GM19240 (cell line): ENCODE measurements at regions not wholly inside any gene's neighbourhood (a gene's known extent, or its start where the extent isn't known, plus 50 kb on each side); places are given as distances from the start of the nearest gene placed in this dataset.
"Not testable (repeated sequence)": the region's sequence is repeated elsewhere in the genome, so short reads cannot be mapped to it uniquely, and the experiment has no call there.

Source experiments
- DNase-seq: peaks from one replicate; pipeline ENCODE4 v3.0.0; 2011; ENCODE audit warnings: low spot score; ENCODE audit not compliant: insufficient read length

GRCh38 chr14:87252103-87252502, 740.9 kb downstream of the GALC start:
- DNase-seq = no peak

- DNase-seq = no peak
Measured at GRCh38 chr14:87251011-87251410, 742.0 kb downstream of the GALC start.

GRCh38 chr14:87241018-87241768, 751.8 kb downstream of the GALC start:
- DNase-seq = no peak

- not testable (repeated sequence) for DNase-seq
Measured at GRCh38 chr14:87240319-87240718, 752.7 kb downstream of the GALC start.

GRCh38 chr14:87233806-87234384, 759.1 kb downstream of the GALC start:
- DNase-seq = no peak

- no peak for DNase-seq
Measured at GRCh38 chr14:87233266-87233665, 759.7 kb downstream of the GALC start.

DNA sequence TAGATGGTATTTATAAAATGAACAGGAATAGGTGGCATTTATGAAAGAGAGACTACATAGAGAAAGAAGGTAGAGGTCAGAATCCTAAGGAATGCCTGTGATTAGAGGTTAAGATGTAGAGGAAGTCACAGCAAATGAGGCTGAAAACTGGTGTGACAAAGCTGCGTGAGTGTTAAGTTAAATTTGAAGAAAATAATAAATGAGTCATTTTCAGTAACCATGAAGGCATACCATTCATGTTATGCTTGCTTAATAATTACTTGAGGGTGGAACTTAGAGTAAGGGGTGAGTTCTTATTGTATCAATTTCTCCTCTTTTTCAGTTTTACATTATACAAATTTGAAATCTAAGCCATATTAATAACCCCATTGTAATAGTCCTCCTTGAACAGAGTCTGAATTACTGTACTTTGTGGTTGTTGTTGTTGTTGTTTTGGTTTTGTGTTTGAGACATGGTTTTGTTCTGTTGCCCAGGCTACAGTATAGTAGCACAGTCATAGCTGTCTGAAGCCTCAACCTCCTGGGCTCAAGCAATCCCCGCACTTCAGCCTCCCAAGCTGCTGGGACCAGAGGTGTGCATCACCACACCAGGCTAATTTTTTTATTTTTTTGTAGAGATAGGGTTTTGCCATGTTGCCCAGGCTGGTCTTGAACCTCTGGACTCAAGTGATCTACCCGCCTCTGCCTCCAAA, 761.5 kb downstream of the GALC start:
- no peak for DNase-seq

DNA sequence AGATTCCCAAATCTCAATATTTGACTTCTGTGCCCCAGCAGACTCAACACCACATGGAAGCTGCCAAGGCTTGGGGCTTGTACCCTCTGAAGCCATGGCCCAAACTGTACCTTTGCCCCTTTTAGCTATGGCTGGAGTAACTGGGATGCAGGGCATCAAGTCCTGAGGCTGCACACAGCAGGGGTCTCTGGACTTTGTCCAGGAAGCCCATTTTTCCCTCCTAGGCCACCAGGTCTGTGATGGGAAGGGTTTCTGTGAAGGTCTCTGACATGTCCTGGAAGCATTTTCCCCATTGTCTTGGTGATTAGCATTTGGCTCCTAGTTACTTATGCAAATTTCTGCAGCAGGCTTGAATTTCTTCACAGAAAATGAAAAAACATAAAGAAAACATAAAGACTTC, 762.3 kb downstream of the GALC start:
- DNase-seq = no peak

- DNase-seq = no peak
Measured at GRCh38 chr14:87229131-87229530, 763.9 kb downstream of the GALC start.

GRCh38 chr14:87217023-87217422, 776.0 kb downstream of the GALC start:
- DNase-seq = no peak

DNA sequence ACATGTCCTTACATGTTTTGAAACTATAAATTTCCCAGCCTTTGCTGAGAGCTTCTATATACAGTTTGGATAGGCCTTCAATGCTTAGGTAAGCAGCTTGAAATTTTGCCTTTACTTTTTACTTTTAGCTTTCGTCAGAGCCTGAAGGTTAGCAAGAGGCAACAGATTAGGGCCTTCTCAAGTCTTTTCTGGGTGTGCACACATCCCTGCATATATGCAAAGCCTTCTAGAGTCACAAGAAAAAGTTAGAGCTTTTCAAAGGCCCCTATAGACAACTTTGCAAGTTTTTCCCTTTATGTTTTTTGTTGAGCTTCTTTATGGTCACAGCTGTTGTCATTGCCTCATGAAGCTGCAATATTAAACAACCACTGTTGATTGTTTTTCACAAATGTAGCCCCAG, 778.4 kb downstream of the GALC start:
- DNase-seq = no peak

DNA sequence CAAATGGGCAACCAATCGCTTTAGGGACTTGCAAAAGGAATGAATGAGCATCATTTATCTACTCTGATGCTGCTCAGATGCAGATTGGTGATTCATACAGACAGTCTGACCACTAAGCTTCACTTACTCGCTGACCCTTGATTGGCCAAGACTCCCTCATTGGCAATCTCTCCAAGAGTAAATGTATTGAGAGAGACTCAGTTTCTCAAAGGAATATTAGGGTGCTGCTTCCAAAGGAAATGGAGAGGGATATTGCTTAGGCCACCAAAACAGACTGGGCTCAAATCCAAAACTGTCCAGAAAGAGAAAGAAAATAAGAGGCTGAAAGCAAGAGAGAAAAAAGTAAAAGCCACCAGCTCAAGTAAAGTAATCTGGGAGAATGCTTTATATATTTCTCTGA, 785.2 kb downstream of the GALC start:
- DNase-seq = no peak

- DNase-seq = no peak
Measured at GRCh38 chr14:87205811-87206210, 787.2 kb downstream of the GALC start.

DNA sequence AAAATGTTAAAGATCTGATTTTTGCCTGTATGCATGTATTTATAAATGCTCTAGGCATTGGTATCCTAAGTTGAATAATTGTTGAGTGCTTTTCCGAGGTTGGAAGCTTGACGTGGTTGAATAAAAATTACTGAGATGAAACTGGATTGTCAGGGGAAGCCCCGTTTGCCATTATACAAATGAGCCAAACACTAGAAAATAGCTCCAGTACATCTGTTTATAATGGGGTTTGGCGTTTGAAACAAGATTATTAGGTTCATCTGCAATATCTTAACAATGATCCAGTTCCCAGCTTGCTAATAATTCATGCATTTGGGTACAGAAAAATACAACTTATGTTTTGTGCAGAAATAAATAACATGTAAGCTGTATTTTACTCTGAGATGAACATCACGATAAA, 789.6 kb downstream of the GALC start:
- DNase-seq = no peak

DNA sequence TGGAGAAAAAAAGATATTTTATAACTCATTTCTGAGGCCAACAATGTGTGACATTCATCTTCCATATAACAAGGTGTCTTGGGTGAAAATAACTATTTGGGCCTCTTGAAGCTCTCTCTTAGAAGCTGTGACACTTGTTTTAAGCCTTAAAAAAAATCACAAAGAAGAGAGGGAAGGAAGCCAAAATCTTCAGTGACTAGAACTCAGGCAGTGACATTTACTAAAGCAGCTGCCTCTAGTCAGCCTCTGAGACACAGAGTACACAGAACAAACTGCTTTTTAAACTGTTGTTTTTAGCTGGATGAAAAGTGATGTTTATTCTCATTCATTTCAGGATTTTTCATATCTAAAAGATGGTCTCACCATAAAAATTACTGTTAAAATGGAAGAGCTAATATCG, 793.6 kb downstream of the GALC start:
- DNase-seq = no peak

- DNase-seq = no peak
Measured at GRCh38 chr14:87196436-87196835, 796.5 kb downstream of the GALC start.

GRCh38 chr14:87187786-87188185, 805.2 kb downstream of the GALC start:
- DNase-seq = no peak

DNA sequence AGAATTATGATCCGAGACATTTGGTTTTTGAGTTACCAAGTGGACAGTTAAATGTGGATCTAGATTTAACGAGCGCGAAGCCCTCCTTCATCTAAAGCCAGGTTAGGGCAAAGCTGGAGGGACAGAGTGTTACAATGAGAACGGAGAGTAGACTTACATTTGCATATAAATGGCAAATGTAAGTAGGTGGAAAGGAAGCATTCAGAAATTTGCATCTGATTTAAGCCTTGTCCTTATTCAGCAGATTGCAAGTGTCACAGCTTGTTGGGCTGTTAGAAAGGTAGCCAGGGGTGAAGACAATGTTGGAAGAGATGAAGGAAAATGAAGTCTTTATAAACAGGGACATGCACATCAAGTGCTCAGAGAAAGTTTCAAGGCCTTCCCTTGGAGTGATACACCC, 806.2 kb downstream of the GALC start:
- no peak for DNase-seq

GRCh38 chr14:87185961-87186560, 806.9 kb downstream of the GALC start:
- DNase-seq = no peak

GRCh38 chr14:87184180-87184579, 808.8 kb downstream of the GALC start:
- no peak for DNase-seq

GRCh38 chr14:87181288-87181687, 811.7 kb downstream of the GALC start:
- DNase-seq = no peak

DNA sequence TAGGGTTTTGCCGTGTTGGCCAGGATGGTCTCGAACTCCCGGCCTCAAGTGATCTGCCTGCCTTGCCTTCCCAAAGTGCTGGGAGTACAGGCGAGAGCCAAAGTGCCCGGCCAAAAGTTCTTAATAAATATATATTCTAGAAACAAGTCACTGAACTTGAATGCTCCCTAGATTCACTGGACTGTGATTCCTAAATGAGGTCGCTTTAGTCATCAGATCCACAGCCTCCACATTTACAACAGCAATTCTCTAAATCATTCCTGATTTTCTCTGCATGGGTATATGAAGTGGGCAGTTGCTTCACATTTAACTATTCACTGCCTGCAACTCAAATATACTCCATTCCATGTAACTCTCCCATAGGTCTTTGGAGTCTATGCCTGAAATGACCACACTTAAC, 813.0 kb downstream of the GALC start:
- DNase-seq = no peak
